ENCODE measurements at regions not wholly inside any gene's neighbourhood (a gene's known extent, or its start where the extent isn't known, plus 50 kb on each side); places are given as distances from the start of the nearest gene placed in this dataset.

GRCh38 chr10:57788117-57788516 lies 479.6 kb downstream of the IPMK start:
- no peak for DNase-seq (ENCODE audit: low spot score)

- DNase-seq (ENCODE audit: low spot score) = no peak
These were observed 480.6 kb downstream of the IPMK start for GRCh38 chr10:57786850-57787750.

GRCh38 chr10:57786331-57786730 lies 481.4 kb downstream of the IPMK start:
- DNase-seq (ENCODE audit: low spot score) = no peak

- no peak for DNase-seq (ENCODE audit: low spot score)
These were observed 482.1 kb downstream of the IPMK start for GRCh38 chr10:57785546-57785945.

- no peak for DNase-seq (ENCODE audit: low spot score)
These were observed 482.6 kb downstream of the IPMK start for GRCh38 chr10:57785068-57785467.

GRCh38 chr10:57776688-57777432 lies 490.8 kb downstream of the IPMK start:
- no peak for DNase-seq (ENCODE audit: low spot score)

GRCh38 chr10:57775250-57775649 lies 492.4 kb downstream of the IPMK start:
- DNase-seq (ENCODE audit: low spot score) = no peak

GRCh38 chr10:57769298-57769697 lies 498.4 kb downstream of the IPMK start:
- DNase-seq (ENCODE audit: low spot score) = no peak

- no peak for DNase-seq (ENCODE audit: low spot score)
These were observed 507.9 kb downstream of the IPMK start for GRCh38 chr10:57759777-57760176.

GRCh38 chr10:57754803-57755202 lies 512.9 kb downstream of the IPMK start:
- no peak for DNase-seq (ENCODE audit: low spot score)

- no peak for DNase-seq (ENCODE audit: low spot score)
These were observed 524.0 kb downstream of the IPMK start for GRCh38 chr10:57743711-57744110.

- DNase-seq (ENCODE audit: low spot score) = no peak
These were observed 525.9 kb downstream of the IPMK start for GRCh38 chr10:57741751-57742150.

GRCh38 chr10:57723305-57723704 lies 544.4 kb downstream of the IPMK start:
- no peak for DNase-seq (ENCODE audit: low spot score)

GRCh38 chr10:57716884-57717283 lies 550.8 kb downstream of the IPMK start:
- DNase-seq (ENCODE audit: low spot score) = peak; percentile 3

GRCh38 chr10:57715233-57715632 lies 552.5 kb downstream of the IPMK start:
- DNase-seq (ENCODE audit: low spot score) = no peak

GRCh38 chr10:57707300-57707658 lies 560.4 kb downstream of the IPMK start:
- DNase-seq (ENCODE audit: low spot score) = no peak

- no peak for DNase-seq (ENCODE audit: low spot score)
These were observed 561.0 kb downstream of the IPMK start for GRCh38 chr10:57706576-57707299.

- DNase-seq (ENCODE audit: low spot score) = no peak
These were observed 561.7 kb downstream of the IPMK start for GRCh38 chr10:57706016-57706415.

GRCh38 chr10:57699944-57700343 lies 567.8 kb downstream of the IPMK start:
- DNase-seq (ENCODE audit: low spot score) = no peak

GRCh38 chr10:57696641-57697040 lies 571.1 kb downstream of the IPMK start:
- DNase-seq (ENCODE audit: low spot score) = peak; percentile 14

- no peak for DNase-seq (ENCODE audit: low spot score)
These were observed 572.6 kb downstream of the IPMK start for GRCh38 chr10:57694956-57695608.

All from H4 (cell line).